ENCODE measurements at regions not wholly inside any gene's neighbourhood (a gene's known extent, or its start where the extent isn't known, plus 50 kb on each side); places are given as distances from the start of the nearest gene placed in this dataset.

- TF ChIP-seq CTCF (conservative IDR thresholded peaks at IDR 0.05 in 1 of 2, IDR thresholded peaks at IDR 0.05 in 1 of 2; ENCODE audit: extremely low read depth in 1 of 2, insufficient read depth in 1 of 2, low read depth in 1 of 2, low read length in 2 of 2): no peak
- no peak for TF ChIP-seq EZH2 (IDR thresholded peaks at IDR 0.05; ENCODE audit: borderline replicate concordance, low read length)
These were observed 108.2 kb upstream of the TNC start for GRCh38 chr9:115226152-115226551.

Measured in mammary epithelial cell (primary cell).